ENCODE measurements at regions not wholly inside any gene's neighbourhood (a gene's known extent, or its start where the extent isn't known, plus 50 kb on each side); places are given as distances from the start of the nearest gene placed in this dataset.

DNA sequence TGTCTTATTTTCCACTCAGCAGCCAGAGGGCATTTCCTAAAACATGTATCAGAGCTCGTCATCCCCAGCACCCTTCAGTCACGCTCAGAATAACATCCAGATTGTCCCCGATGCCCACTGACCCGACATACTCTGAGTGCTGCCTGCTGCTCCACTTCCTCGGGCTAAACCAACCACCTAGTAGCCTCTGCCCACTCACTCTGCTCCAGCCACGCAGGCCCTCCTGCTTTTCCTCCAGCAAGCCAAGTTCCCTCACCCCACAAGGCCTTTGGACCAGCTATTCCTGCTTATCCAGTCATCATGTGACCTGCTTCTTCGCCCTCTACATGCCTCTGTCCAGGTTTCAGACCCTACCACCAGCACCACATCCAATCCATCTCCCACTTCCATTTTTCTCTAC is 454.2 kb downstream of the CD83 start:
- TF ChIP-seq, protein P1, sequence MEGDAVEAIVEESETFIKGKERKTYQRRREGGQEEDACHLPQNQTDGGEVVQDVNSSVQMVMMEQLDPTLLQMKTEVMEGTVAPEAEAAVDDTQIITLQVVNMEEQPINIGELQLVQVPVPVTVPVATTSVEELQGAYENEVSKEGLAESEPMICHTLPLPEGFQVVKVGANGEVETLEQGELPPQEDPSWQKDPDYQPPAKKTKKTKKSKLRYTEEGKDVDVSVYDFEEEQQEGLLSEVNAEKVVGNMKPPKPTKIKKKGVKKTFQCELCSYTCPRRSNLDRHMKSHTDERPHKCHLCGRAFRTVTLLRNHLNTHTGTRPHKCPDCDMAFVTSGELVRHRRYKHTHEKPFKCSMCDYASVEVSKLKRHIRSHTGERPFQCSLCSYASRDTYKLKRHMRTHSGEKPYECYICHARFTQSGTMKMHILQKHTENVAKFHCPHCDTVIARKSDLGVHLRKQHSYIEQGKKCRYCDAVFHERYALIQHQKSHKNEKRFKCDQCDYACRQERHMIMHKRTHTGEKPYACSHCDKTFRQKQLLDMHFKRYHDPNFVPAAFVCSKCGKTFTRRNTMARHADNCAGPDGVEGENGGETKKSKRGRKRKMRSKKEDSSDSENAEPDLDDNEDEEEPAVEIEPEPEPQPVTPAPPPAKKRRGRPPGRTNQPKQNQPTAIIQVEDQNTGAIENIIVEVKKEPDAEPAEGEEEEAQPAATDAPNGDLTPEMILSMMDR (IDR thresholded peaks at IDR 0.05 in 4 of 5, conservative IDR thresholded peaks at IDR 0.05 in 1 of 5), result no peak
- no peak for TF ChIP-seq POLR2A (IDR thresholded peaks at IDR 0.05)
